GDM1 (cell line): ENCODE measurements at regions not wholly inside any gene's neighbourhood (a gene's known extent, or its start where the extent isn't known, plus 50 kb on each side); places are given as distances from the start of the nearest gene placed in this dataset.
"Not testable (repeated sequence)": the region's sequence is repeated elsewhere in the genome, so short reads cannot be mapped to it uniquely, and the experiment has no call there.

Experiments used
- DNase-seq: peaks from one replicate; lab custom pipeline; 2025; lab: John Stamatoyannopoulos, UW

GRCh38 chr13:58191754-58192153, 560.2 kb downstream of the PCDH17 start:
- DNase-seq = no peak

- no peak for DNase-seq
These were observed 570.6 kb downstream of the PCDH17 start for GRCh38 chr13:58202099-58202498.

GRCh38 chr13:58207501-58207900, 576.0 kb downstream of the PCDH17 start:
- DNase-seq = no peak

GRCh38 chr13:58235454-58235853, 603.9 kb downstream of the PCDH17 start:
- no peak for DNase-seq

GRCh38 chr13:58238972-58239773, 607.6 kb downstream of the PCDH17 start:
- no peak for DNase-seq

GRCh38 chr13:58239774-58240268, 608.3 kb downstream of the PCDH17 start:
- no peak for DNase-seq

GRCh38 chr13:58247080-58247479, 615.5 kb downstream of the PCDH17 start:
- DNase-seq = no peak

- no peak for DNase-seq
These were observed 623.4 kb downstream of the PCDH17 start for GRCh38 chr13:58254943-58255342.

- no peak for DNase-seq
These were observed 634.7 kb downstream of the PCDH17 start for GRCh38 chr13:58266271-58266670.

GRCh38 chr13:58298556-58299135, 667.1 kb downstream of the PCDH17 start:
- DNase-seq = no peak

GRCh38 chr13:58300224-58300623, 668.7 kb downstream of the PCDH17 start:
- no peak for DNase-seq

- no peak for DNase-seq
These were observed 669.6 kb downstream of the PCDH17 start for GRCh38 chr13:58300974-58301681.

GRCh38 chr13:58302349-58302748, 670.8 kb downstream of the PCDH17 start:
- DNase-seq = no peak

GRCh38 chr13:58306062-58306461, 674.5 kb downstream of the PCDH17 start:
- no peak for DNase-seq

- DNase-seq = no peak
These were observed 681.7 kb downstream of the PCDH17 start for GRCh38 chr13:58313219-58313618.

GRCh38 chr13:58318495-58319167, 687.1 kb downstream of the PCDH17 start:
- DNase-seq = no peak

GRCh38 chr13:58324161-58324560, 692.6 kb downstream of the PCDH17 start:
- DNase-seq = no peak

GRCh38 chr13:58329746-58330145, 698.2 kb downstream of the PCDH17 start:
- no peak for DNase-seq

- no peak for DNase-seq
These were observed 709.4 kb downstream of the PCDH17 start for GRCh38 chr13:58340895-58341294.

GRCh38 chr13:58341318-58341717, 709.8 kb downstream of the PCDH17 start:
- DNase-seq = no peak

GRCh38 chr13:58343076-58343475, 711.5 kb downstream of the PCDH17 start:
- no peak for DNase-seq

GRCh38 chr13:58352100-58352499, 720.6 kb downstream of the PCDH17 start:
- not testable (repeated sequence) for DNase-seq
